HG02885 (cell line): ENCODE measurements at regions not wholly inside any gene's neighbourhood (a gene's known extent, or its start where the extent isn't known, plus 50 kb on each side); places are given as distances from the start of the nearest gene placed in this dataset.

Experiments used
- ATAC-seq: cut with Tn5 transposase; IDR thresholded peaks from one replicate; pipeline ENCODE4 v1.9.1; 2021; ENCODE audit warnings: mild to moderate bottlenecking; ENCODE audit not compliant: unreplicated experiment, poor library complexity

DNA sequence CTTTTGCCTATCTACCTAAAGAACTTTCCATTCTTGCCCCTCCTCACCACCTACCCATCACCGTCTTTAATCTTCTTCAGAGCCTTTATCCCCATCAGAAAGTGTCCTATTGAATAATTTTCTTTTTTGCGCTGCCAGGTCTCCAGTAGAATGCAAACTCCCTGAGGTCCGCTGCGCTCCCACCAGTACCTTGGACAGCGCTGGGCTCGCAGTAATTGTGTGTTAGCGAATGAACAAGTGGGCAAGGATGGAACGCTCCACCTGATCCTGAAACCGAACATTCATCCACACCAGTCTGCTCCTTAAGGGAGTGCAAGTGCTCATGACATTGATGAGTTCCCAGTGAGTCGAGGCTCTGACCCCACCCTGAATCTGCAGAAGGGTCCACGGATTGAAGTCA is 391.2 kb downstream of the CDH26 start:
- ATAC-seq: no peak

DNA sequence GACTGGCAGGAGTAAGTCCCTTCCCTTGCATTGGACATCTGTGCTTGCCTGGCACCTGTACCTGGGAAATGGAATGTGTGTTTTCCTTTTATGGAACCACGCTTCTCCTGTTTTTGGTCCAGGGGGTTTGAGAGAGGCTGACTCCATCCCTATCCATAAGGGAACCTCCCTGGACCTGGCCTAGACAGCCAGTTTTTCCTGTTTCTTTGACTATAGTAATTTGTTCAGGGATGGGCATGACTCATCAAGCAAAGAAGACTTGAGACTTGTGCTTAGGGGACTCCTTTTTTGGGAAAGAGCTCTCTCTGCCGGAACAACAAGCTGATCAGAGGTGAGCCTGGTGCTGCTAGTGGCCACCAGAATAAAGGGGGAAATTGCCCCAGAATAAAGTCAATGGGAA is 393.8 kb downstream of the CDH26 start:
- no peak for ATAC-seq

DNA sequence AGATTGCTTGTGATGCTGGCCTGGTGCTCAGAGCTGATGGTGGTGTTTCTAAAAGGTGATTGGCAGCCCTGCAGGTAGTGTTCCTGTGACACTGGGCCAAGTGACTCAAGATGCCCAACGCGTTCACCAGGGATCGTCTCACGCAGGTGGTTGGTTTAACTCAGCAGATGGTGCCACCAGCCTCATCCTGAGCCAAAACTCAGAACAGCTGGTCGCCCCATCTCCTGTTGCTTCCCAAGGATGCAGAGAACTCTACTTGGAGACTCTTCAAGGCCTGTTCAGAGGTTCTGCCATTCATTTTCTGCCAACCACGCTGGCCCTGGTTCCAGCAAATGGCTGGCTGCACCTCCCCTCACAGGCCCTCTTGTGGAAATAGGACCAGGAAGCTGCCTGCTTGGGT is 394.4 kb downstream of the CDH26 start:
- no peak for ATAC-seq

DNA sequence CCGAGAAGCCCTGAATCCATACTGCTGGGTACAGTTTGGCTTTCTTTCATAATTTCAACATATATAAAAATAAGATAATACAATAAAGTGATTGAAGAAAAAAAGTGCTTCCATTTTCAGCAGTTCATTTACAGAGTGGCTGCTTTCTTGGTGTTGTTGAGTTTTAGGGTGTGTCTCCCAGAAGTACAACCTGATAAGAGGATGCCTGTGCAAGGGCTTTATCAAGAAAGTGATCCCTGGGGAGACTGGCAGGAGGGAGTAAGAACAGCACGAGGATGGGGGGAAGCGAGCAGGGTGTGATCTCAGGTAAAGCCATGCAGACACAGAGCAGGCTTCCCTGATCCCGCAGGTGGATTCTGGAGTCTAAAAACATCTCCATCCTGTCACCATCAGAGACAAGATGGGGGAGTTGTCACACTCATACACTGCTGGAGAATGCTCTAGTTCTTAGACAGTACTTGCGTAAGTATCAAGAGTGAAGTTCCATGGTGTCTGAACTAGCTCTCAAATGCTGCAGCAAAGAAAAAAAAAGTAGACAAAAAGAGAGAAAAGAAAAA is 395.9 kb downstream of the CDH26 start:
- ATAC-seq: no peak

DNA sequence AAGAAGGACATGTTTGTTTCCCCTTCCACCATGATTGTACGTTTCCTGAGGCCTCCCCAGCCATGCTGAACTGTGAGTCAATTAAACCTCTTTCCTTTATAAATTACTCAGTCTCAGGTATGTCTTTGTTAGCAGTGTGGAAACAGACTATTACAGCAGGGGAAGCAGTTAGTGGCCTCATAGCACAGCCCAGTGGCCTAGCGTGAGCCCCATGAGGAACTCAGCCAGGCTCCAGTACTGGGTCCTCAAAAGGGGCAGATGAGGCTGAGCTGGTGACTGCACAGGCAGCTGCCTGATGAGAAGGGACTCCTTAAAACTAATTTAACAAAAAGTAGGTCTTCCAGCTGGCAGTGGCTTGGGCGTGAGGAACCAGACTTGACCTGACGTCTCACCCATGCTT is 399.9 kb downstream of the CDH26 start:
- no peak for ATAC-seq

DNA sequence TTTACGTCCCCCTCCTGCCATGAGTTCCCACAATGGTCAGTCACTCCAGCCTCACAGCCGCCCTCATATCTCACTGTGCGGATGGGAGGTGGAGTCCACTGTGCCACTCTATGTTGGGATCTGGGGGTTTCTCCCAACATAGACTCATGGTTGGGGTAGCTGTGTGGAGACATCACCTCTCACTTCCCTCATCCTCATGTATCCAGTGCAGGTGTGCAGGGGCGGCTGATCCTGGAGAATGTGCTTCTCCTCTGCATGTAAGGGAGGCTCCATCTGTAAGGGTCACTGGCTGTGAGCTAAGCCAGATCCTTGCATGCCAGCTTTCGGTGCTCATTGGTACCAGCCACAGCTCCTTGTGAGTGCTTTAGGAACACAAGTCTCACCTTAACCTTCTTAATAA is 400.8 kb downstream of the CDH26 start:
- no peak for ATAC-seq

DNA sequence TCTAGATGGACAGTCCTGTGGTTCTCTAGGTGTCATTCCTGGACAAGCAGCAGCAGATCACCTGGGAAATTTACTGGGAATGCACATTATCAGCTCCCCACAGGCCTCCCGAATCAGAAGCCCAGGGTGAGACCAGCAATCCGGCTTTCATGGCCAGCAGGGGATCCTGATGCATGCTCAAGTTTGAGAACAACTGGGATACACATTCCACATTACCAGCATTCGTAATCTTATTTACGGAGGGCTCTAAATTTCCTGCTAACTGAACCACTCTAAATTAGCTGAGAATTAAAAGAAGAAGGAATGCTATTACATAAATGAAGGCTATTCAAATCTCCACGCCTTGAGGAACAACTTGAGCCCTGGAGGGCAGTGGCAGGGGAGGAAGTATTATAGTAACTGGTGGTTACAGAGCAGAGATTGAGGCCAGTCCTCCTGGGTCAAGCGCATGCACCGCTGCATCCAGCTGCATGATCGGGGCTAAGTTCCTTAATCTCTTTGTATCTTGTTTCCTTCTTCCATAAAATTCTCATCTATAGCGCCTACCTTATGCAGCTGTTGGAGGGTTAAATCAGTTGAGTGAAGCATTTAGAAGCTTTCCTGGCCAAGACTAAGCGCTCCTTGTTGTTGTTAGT is 403.7 kb downstream of the CDH26 start:
- no peak for ATAC-seq

DNA sequence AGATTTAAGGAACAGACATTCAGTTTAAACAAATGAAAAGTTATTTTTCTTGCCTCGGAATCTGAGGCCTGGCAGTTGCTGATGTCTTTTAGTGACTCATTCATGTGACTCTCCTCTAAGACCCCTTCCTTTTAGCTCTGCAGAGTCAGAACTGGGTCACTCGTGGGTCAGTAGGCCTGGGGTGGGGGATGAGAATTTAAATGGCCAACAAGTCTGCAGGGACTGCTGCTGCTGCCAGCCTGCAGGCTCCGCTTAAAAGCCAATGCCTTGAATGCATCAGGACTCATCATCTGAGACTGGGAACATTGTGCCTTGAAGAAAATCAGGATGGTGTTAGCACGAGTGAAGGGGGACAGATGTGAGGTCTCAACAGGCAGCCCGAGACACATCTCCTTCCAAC is 404.3 kb downstream of the CDH26 start:
- no peak for ATAC-seq

DNA sequence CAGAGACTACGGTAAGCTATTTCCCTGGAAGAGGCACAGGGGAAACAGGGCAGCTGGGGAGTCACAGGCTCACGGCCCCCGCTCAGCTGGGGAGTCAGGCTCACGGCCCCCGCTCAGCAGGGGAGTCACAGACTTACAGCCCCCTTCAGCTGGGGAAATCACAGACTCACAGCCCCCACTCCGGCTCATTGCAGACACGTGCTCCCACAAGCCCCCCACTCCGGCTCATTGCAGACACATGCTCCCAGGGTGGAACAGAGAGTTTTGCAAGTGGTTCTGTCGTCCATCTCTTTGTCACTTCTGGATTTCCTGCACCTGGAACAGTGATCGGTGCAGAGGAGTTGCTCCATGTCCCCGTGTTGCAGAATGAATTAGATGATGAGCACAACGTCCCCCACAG is 405.5 kb downstream of the CDH26 start:
- no peak for ATAC-seq

DNA sequence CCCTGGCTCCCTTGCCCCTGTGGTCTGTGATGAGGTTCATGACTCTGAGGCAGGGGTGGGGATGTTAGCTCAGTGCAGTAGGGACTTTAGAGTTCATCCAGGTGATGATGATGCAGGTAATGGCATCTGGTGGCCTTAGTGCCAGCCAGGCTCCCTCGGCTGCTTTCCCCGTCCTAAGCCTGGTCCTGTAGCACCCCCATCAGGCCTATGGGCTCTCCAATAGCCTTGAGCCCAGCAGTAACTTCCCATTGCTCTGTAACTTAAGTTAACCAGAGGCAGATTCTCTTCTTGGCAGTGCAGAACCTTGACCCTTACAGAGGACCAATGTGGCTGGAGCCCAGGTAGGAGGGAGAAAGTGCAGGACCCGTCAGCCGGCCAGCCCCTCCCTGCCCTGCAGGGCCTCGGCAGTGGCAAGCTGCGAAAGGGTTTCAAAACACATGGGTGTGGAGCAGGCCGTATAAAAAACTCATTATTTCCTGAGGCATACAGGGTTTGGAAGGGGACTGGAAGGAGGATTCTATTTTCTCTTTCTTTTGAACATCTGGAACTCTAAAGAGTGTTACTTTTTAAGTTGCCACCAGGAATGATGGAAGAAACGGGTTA is 406.9 kb downstream of the CDH26 start:
- ATAC-seq: no peak

DNA sequence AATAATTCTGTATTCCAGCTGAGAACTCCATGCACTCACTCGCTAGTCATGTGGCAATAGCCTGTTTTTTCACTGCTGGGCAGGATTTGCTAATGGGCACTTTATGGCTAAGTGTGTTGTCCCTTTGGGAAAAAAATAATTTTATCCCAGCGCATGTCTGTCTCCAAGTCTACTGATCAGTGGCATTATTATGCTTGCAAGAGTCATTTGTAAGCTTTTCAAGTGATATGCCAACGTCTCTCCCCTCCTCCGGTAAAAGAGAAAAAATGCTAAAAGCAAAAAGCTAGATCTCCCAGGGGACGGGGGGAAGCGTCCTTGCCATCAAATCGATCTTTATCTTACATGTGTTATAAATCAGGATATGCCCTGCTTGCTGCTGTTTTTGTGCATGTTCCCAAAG is 407.7 kb downstream of the CDH26 start:
- ATAC-seq: no peak

DNA sequence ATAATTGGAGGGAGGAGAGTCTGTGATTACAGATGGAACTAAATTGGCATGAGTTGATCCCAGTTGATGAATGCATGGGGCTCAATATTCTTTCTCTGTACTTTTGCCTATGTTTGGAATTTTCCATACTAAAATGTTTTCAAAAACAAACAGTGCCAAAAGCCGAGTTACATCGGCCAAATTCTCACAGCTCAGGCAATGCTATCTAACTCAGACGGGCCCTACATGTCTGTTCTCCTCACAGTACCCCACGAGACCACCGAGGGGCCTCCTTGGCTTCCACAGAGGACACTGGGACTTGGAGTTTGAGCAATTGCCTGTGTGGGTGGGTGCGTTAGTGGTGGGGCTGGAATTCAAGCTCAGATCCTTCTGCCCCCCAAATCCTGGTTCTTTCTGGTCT is 413.2 kb downstream of the CDH26 start:
- no peak for ATAC-seq

DNA sequence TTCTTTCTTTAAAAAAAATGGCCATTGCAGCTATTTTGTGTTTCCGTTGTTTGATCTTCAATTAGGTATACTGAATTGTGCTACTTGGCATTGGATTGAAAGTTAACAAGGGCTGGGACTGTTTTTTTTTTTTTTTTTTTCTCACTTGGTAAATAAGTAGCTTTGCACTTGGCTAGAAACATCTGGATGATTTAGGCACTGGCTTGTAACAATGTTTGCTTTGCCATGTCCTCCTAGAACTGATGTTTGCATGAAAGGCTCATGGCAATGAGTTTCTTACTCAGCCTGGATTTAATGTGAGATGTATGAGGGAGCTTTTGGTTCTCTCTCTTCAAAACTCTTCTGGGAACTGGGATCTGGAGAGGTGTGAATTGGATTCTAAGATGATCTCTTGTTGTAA is 414.1 kb downstream of the CDH26 start:
- ATAC-seq: no peak

DNA sequence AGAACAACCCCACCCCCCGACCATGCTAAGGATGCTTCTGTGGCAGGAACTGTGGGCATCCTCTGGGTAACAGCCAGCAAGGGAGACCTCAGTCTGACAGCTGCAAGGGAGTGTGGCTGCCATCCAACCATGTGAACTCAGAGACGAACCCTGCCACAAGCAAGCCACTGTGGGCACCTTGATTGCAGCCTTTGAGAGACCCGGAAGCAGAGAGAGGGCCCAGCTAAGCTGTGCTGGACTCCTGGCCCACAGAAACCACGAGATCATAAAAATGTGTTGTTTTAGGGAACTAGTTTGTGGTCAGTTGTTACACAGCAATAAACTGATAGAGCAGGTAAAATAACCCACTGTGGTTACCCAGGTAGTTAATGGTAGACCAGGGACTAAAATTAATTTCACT is 414.6 kb downstream of the CDH26 start:
- no peak for ATAC-seq

DNA sequence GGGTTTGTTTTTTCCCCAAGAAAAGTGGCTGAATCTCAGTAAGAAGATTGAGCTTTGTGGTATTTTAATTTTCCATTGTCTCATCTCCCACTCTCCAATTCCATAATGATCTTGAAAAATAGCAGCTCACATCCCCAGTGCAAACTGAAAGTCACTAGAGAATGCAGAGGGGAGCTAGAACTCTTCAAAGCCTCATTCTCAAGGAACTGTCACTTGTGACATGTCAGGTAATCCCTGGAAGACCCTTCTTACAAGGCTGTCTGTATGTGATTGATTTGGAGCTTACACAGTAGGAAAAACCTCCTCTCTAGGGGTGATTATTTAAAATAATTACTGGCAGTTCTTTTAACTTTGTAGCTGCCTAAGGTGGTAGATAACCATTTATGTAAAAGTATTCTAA is 420.4 kb downstream of the CDH26 start:
- ATAC-seq: no peak

DNA sequence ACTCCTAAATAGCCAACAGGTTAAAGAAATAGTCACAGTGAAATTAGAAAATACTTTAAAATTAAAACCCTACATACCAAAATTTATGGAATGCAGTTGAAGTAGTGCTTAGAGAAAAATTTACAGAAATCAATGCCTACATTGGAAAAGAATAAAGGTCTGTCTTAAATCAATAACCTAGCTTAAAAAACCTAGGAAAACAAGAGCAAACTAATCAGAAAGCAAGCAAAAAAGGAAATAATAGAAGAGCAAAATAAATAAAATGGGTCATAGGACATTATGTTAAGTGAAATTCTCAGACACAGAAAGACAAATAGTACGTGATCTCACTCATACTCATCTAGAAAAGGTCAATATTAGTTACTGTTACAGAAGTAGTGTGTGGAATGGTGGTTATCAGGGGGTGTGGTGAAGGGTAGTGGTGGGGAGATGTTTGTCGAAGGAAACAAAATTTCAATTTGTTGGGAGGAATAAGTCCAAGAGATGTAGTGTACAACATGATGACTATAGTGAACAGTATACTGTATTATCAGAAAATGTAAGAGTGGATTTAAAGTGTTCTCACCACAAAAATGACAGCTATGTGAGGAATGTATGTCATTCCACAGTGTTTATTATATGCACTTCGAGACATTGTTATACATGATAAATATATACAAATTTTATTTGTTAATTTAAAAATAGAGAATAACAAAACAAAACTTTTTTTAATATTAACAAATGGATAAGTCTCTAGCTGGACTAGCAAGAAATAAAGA is 423.6 kb downstream of the CDH26 start:
- no peak for ATAC-seq

DNA sequence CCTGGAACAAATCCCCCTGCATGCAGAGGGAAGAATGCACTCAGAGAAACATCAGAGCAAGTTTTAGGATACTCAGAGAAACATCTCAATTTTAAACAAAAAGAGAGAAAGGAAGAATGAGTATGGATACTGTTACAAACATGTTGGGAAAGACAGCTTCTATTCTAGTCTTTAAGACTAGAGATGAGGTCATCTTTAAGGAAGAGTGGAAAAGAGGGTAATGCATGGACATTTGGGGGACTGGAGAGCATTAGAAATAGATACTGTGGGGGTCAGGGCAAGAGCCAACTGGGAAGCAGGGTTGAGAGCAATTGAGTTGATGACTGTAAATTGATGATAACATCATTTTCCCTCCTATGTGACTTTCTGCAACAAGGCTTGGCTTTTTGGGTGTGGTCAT is 431.2 kb downstream of the CDH26 start:
- no peak for ATAC-seq

DNA sequence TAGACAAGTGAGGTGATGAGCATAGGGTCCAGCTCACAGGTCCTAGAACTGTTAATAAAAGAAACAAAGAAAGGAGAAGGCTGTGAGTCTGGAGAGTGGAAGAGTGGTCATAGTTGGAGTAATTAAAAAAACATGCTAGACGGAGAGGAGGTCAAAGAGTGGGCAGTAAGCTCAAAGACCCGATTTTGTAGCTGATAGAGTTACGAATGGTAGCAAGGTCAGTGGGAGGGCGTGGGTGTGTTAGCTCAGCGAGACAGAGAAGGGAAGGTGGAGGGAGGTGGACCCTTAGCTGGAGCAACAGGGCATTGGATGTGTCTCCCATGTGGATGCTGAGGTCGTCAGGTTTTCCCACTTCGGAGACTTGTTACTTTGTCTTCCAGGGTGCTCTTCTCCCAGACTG is 431.7 kb downstream of the CDH26 start:
- ATAC-seq: no peak

DNA sequence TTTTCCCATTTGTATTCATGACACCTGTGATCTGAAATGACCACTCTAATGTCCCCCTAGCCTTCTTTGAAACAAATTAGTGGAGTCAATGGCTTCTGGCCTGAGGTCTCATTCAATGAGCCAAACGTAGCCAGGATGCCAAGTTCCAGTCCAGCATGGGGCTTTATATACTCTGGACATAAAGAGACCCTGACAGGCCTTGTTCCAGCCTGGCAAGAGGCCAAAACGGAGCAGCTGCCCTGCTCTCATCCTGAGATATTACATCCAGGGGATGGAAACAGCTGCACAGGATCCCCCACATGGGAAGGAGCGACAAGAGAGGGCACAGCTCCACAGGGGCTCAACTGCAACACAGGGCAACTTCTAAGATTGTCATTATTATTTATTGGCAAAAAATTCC is 437.8 kb downstream of the CDH26 start:
- no peak for ATAC-seq

DNA sequence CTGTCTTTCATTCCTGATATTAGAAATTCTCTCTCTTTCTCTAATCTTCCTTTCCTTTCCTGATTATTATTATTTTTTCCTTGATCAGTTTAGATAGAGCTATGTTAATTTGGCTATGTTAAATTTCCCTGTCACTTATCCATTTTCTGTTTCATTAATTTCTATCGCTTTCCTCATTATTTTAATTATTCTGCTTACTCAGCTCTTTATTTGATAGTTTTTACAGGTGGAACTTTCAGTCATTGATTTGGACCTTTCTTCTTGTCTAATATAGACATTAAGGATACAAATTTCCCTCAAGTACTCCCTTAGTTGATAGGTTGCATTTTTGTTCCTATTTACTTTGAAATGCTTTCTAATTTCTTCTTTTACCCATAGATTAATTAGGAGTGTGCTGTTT is 442.3 kb downstream of the CDH26 start:
- ATAC-seq: no peak

DNA sequence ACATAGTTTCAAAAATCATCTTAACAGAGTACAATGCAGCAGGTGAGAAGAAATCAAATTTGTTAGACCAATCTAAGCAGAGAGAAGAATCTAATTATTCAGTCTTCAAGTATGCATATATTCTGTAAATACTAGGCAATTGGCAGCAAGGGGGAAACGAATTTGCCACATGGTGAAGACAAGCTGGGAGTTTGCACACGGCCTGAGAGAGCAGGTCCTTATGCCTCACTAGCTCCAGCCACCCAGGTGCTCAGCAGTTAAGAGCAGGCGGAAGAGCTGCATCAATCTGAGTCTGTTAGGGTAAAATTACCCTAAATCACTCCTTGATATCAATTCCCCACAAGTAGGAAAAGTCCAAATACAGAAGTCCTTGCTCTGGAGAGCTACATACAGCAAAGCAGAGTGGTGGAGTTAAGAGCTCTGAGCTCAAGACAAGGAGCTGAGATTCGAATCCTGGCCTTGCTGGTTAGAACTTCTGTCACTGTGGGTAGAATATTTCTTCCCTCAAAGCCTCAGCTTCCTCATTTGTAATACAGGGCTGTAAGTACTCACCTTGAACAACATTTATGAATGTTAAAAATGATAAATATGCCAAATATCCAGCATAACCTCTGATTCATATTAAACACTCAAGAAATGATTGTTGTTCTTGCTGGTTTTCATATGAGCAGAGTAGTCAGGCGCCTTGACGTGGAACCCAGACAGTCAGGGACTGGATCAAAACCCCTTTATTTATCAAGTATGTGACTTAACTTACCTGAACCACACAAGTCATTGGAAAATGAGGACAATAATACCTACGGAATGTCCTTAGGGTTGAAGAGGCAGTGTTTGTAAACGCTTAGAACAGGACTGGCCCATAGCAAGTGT is 444.2 kb downstream of the CDH26 start:
- peak; percentile 52 for ATAC-seq
